Endothelial cell of umbilical vein (primary cell): ENCODE measurements at regions not wholly inside any gene's neighbourhood (a gene's known extent, or its start where the extent isn't known, plus 50 kb on each side); places are given as distances from the start of the nearest gene placed in this dataset.

ENCODE experiments used
- BruUV-seq: library from RNA; stranded (reverse); fragments of 400-500 nt; replicated peaks from 2 replicates; lab custom pipeline; 2021; lab: Mats Ljungman, UMichigan
- CTCF ChIA-PET: fragments of 300-600, 350-600 bp; sonication (Branson Sonifier 250); formaldehyde crosslinking; loops from one replicate; lab custom pipeline; 2021; ENCODE audit warnings: antibody characterized with exemption, inconsistent platforms; lab: Charles Lee
- POLR2A ChIA-PET: fragments of 300-600, 350-600 bp; sonication (Branson Sonifier 250); formaldehyde crosslinking; loops from one replicate; lab custom pipeline; 2021; ENCODE audit warnings: antibody characterized with exemption, inconsistent platforms; lab: Charles Lee
- DNase-seq: peaks from one replicate; pipeline ENCODE4 v3.0.0-alpha.2; 2011; ENCODE audit warnings: low read depth, low spot score
- FAIRE-seq: peaks from 2 replicates; lab custom pipeline; 2011; peaks lifted over from hg19 to GRCh38; lab: Jason Lieb, UNC
- H2AFZ ChIP-seq: 2 replicates; pipeline ENCODE4 v1.6.0; 2012; ENCODE audit warnings: low read depth, low read length, control low read depth, inconsistent platforms
- H3K27ac ChIP-seq: 2 replicates; pipeline ENCODE4 v1.5.1; 2011; ENCODE audit warnings: low read depth, mild to moderate bottlenecking, control low read depth, low read length, moderate library complexity; ENCODE audit not compliant: insufficient read depth
- H3K27me3 ChIP-seq, 2 experiments: 2 replicates each; pipeline versions ENCODE4 v1.6.0 to v1.6.1; 2011; ENCODE audit warnings: low read length in 2 of 2, mixed read lengths in 1 of 2; ENCODE audit not compliant: control insufficient read depth in 2 of 2, insufficient read depth in 2 of 2
- H3K36me3 ChIP-seq, 2 experiments: 2 replicates in 1 of 2; 3 replicates in 1 of 2; pipeline ENCODE4 v1.5.1; 2011; ENCODE audit warnings: low read length in 2 of 2, mild to moderate bottlenecking in 1 of 2, moderate library complexity in 1 of 2; ENCODE audit not compliant: control insufficient read depth in 2 of 2, insufficient read depth in 2 of 2; ENCODE audit errors: extremely low read depth in 1 of 2
- H3K4me1 ChIP-seq: 3 replicates; pipeline ENCODE4 v1.5.1; 2011; ENCODE audit warnings: mild to moderate bottlenecking, low read length; ENCODE audit not compliant: control insufficient read depth, insufficient read depth; ENCODE audit errors: extremely low read depth
- H3K4me2 ChIP-seq: 2 replicates; pipeline ENCODE4 v1.6.1; 2011; ENCODE audit warnings: low read length, control low read depth, mixed read lengths; ENCODE audit not compliant: insufficient read depth
- H3K4me3 ChIP-seq, 3 experiments: fragments of 200-600 bp in 1 of 3; sonication (generic), shearing (Covaris generic) in 1 of 3; replicated peaks in 1 of 3; 2 replicates each; pipeline ENCODE4 v1.5.1; 2011 to 2016; ENCODE audit warnings: control low read depth in 3 of 3, low read length in 3 of 3, mild to moderate bottlenecking in 2 of 3, inconsistent platforms in 1 of 3, low read depth in 1 of 3, moderate library complexity in 1 of 3; ENCODE audit not compliant: insufficient read depth in 1 of 3
- H3K79me2 ChIP-seq: 2 replicates; pipeline ENCODE4 v1.6.0; 2012; ENCODE audit warnings: low read length, inconsistent platforms; ENCODE audit not compliant: control insufficient read depth, insufficient read depth
- H3K9ac ChIP-seq: replicated peaks from 2 replicates; pipeline ENCODE3; 2011; ENCODE audit warnings: low read length, control low read depth; ENCODE audit not compliant: insufficient read depth; ENCODE audit errors: extremely low read depth
- H3K9me1 ChIP-seq: replicated peaks from 3 replicates; pipeline ENCODE4 v1.6.0; 2011; ENCODE audit warnings: mild to moderate bottlenecking, low read length; ENCODE audit not compliant: control insufficient read depth, insufficient read depth; ENCODE audit errors: extremely low read depth
- H3K9me3 ChIP-seq: replicated peaks from 2 replicates; pipeline ENCODE4 v1.5.1; 2012; ENCODE audit warnings: low read length, inconsistent platforms; ENCODE audit not compliant: control insufficient read depth, insufficient read depth
- H4K20me1 ChIP-seq: replicated peaks from 2 replicates; pipeline ENCODE3; 2011; ENCODE audit warnings: mild to moderate bottlenecking, low read length; ENCODE audit not compliant: control insufficient read depth, insufficient read depth; ENCODE audit errors: extremely low read depth
- EZH2 ChIP-seq: IDR thresholded peaks from 2 replicates; pipeline ENCODE4 v1.6.1; 2012; ENCODE audit warnings: borderline replicate concordance, low read depth, mild to moderate bottlenecking, moderate library complexity, low read length, inconsistent platforms; ENCODE audit not compliant: severe bottlenecking
- FOS ChIP-seq: IDR thresholded peaks from 2 replicates; pipeline ENCODE4 v1.6.1; 2011; ENCODE audit warnings: mild to moderate bottlenecking, low read length, moderate library complexity, borderline replicate concordance; ENCODE audit not compliant: insufficient read depth
- GATA2 ChIP-seq: IDR thresholded peaks from 2 replicates; pipeline ENCODE4 v1.7.0; 2011; ENCODE audit warnings: low read depth, mild to moderate bottlenecking, moderate library complexity, mixed read lengths, low read length; ENCODE audit not compliant: insufficient read length, insufficient read depth
- JUN ChIP-seq: IDR thresholded peaks from 2 replicates; pipeline ENCODE4 v1.6.1; 2011; ENCODE audit warnings: borderline replicate concordance, low read depth; ENCODE audit not compliant: insufficient read length, insufficient read depth
- MYC ChIP-seq: IDR thresholded peaks from one replicate; pipeline ENCODE4 v1.6.1; 2011; ENCODE audit warnings: mild to moderate bottlenecking, low read depth, low read length
- POLR2A ChIP-seq: IDR thresholded peaks from 2 replicates; pipeline ENCODE4 v1.6.1; 2012; ENCODE audit warnings: low read depth, mild to moderate bottlenecking, control low read depth, low read length
- POLR2AphosphoS5 ChIP-seq: IDR thresholded peaks from 2 replicates; pipeline ENCODE4 v1.6.1; 2012; ENCODE audit warnings: low read depth, mild to moderate bottlenecking, control low read depth, low read length, moderate library complexity; ENCODE audit not compliant: insufficient read depth
- dilution Hi-C: fragments of 300-500 bp; cut with MboI; formaldehyde crosslinking; loops from one replicate; pipeline ENCODE4 v1.15.0; 2019; ENCODE audit warnings: low sequenced_read_pairs; ENCODE audit not compliant: extremely low pct_ligation_motif_present
- intact Hi-C: fragments of 100-400 bp; cut with micrococcal nuclease; formaldehyde crosslinking; loops from one replicate; pipeline ENCODE4 v1.10.0; 2022
- TF ChIP-seq, protein P1 (sequence below), 2 donors: IDR thresholded peaks; 1 replicate in 1 of 2; 2 replicates in 1 of 2; pipeline ENCODE4 v1.5.1; 2011; ENCODE audit warnings: low read length in 2 of 2, mild to moderate bottlenecking in 2 of 2, moderate library complexity in 2 of 2, control low read depth in 1 of 2, inconsistent platforms in 1 of 2, low read depth in 1 of 2; ENCODE audit not compliant: insufficient read depth in 1 of 2; ENCODE audit errors: extremely low read depth in 1 of 2
- TF ChIP-seq, protein P2 (sequence below): IDR thresholded peaks from 2 replicates; pipeline ENCODE4 v1.6.1; 2011; ENCODE audit not compliant: insufficient read depth, insufficient read length

DNA sequence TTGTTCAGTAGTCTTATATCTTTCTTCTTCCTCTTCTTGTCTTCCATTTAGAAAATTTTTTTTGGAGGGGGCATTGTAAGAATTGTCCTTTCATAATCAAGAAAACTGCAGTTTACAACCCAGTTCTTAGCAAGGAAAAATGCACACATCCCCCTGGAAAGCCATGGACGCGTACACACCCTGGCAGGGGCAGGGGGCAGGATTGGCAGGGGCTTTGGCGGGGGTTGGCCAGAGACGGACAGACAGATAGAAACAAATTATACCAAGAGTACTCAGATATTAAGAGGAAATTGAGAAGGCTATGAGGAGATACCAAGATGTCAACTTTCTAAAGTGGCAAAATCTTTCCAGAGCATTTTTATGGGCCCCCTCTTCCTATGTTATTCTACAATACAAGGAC lies 322.5 kb upstream of the CPXCR1 start:
- intact Hi-C loops (loop anchor here (10.0 kb wide), 1 partner anchor 190 kb away; no protein-coding TSS in a partner anchor), dilution Hi-C loops (no loop called here)
- H3K4me3 ChIP-seq = no peak overlapping the region
- no TSS peak for BruUV-seq
- POLR2A ChIA-PET = no interaction called here
- H3K36me3 ChIP-seq = no peaks in the 10 kb centered on the region
- no peak overlapping the region for H3K9ac ChIP-seq
- H3K4me2 ChIP-seq = no peak overlapping the region
- CTCF ChIA-PET = no interaction called here
- no peaks in the 10 kb centered on the region for H3K27me3 ChIP-seq
- FAIRE-seq (no peak), DNase-seq (no peak)
- H3K4me1 ChIP-seq = no peaks in the 10 kb centered on the region
- no peak overlapping the region for H3K27ac ChIP-seq
- no peaks in the 10 kb centered on the region for H3K79me2 ChIP-seq
- no peak overlapping the region for H2AFZ ChIP-seq
- no peaks in the 10 kb centered on the region for H3K9me1 ChIP-seq
- no peaks in the 10 kb centered on the region for H3K9me3 ChIP-seq
- no peak for TF ChIP-seq MYC
- TF ChIP-seq, protein P1, sequence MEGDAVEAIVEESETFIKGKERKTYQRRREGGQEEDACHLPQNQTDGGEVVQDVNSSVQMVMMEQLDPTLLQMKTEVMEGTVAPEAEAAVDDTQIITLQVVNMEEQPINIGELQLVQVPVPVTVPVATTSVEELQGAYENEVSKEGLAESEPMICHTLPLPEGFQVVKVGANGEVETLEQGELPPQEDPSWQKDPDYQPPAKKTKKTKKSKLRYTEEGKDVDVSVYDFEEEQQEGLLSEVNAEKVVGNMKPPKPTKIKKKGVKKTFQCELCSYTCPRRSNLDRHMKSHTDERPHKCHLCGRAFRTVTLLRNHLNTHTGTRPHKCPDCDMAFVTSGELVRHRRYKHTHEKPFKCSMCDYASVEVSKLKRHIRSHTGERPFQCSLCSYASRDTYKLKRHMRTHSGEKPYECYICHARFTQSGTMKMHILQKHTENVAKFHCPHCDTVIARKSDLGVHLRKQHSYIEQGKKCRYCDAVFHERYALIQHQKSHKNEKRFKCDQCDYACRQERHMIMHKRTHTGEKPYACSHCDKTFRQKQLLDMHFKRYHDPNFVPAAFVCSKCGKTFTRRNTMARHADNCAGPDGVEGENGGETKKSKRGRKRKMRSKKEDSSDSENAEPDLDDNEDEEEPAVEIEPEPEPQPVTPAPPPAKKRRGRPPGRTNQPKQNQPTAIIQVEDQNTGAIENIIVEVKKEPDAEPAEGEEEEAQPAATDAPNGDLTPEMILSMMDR (IDR thresholded peaks at IDR 0.05; ENCODE audit: extremely low read depth in 1 of 2, insufficient read depth in 1 of 2, low read depth in 1 of 2, low read length in 2 of 2) = no peak
- TF ChIP-seq, protein P2, sequence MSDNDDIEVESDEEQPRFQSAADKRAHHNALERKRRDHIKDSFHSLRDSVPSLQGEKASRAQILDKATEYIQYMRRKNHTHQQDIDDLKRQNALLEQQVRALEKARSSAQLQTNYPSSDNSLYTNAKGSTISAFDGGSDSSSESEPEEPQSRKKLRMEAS = no peak
- TF ChIP-seq EZH2 = no peak
- no peak for TF ChIP-seq FOS
- TF ChIP-seq POLR2A = no peak
- no peak for TF ChIP-seq POLR2AphosphoS5
- no peaks in the 10 kb centered on the region for H4K20me1 ChIP-seq

DNA sequence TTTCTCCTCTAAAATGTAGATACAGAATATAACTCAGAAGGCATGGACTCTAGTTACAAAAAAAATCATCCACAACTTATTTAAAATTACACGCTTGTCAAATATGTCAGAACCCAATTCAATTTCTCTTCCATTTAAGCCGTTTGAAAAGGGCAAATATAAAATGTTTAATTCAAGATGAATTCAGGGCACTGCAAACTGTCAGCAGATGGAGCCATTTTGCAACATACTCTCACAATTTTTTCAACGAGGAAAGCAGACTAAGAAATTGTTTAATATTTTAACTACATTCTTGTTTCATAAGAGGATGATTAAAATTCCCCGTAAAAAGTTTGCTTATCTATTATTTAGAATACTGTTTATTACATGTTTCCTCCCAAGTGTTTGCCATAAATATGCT lies 321.3 kb upstream of the CPXCR1 start:
- FAIRE-seq (no peak), DNase-seq (peak; percentile 0)
- Histone ChIP-seq H3K79me2 (no peaks in the 10 kb centered on the region), H3K4me3 (no peak overlapping the region), H3K4me2 (no peak overlapping the region), H3K36me3 (no peaks in the 10 kb centered on the region), H4K20me1 (no peaks in the 10 kb centered on the region), H3K9ac (no peak overlapping the region), H3K9me3 (no peaks in the 10 kb centered on the region), H3K4me1 (no peaks in the 10 kb centered on the region), H3K27me3 (no peaks in the 10 kb centered on the region), H3K27ac (no peak overlapping the region), H3K9me1 (no peaks in the 10 kb centered on the region), H2AFZ (no peak overlapping the region)
- CTCF ChIA-PET = no interaction called here
- dilution Hi-C loops (no loop called here), intact Hi-C loops (loop anchor here (10.0 kb wide), 1 partner anchor 189 kb away; no protein-coding TSS in a partner anchor)
- TF ChIP-seq GATA2 (no peak), MYC (no peak), POLR2A (no peak), FOS (no peak), JUN (no peak), EZH2 (no peak), POLR2AphosphoS5 (no peak)
- TF ChIP-seq, protein P1 (IDR thresholded peaks at IDR 0.05; ENCODE audit: extremely low read depth in 1 of 2, insufficient read depth in 1 of 2, low read depth in 1 of 2, low read length in 2 of 2) = no peak
- TF ChIP-seq, protein P2 = no peak
- POLR2A ChIA-PET = no interaction called here
- no TSS peak for BruUV-seq
